ENCODE measurements at regions not wholly inside any gene's neighbourhood (a gene's known extent, or its start where the extent isn't known, plus 50 kb on each side); places are given as distances from the start of the nearest gene placed in this dataset.

GRCh38 chr4:31126881-31127398 is 406.8 kb downstream of the PCDH7 start:
- peaks cover 0 to 4% (median 0%) of the 10 kb centered on the region in 4 experiments; a peak in 2 of 7 replicates for H3K4me1 ChIP-seq (replicated peaks in 1 of 4; ENCODE audit: control insufficient read depth in 3 of 4, insufficient read depth in 4 of 4, low read length in 3 of 4)
- no peak overlapping the region for H3K9ac ChIP-seq (replicated peaks in 1 of 4; ENCODE audit: extremely low read depth in 1 of 4, low read depth in 3 of 4, low read length in 3 of 4)
- CTCF ChIA-PET (ENCODE audit: partially characterized antibody), result no interaction called here
- H3K23me2 ChIP-seq (ENCODE audit: low read depth, low read length), result no peaks in the 10 kb centered on the region
- no peak overlapping the region for H3K14ac ChIP-seq (ENCODE audit: insufficient read length)
- no peak overlapping the region for H3K4me2 ChIP-seq (ENCODE audit: insufficient read depth in 1 of 2, low read depth in 2 of 2, low read length in 2 of 2)
- no peak overlapping the region for H3K18ac ChIP-seq (ENCODE audit: extremely low read depth, low read length)
- no peak overlapping the region for H4K91ac ChIP-seq (replicated peaks; ENCODE audit: insufficient read length, low read length)
- POLR2A ChIA-PET (ENCODE audit: partially characterized antibody), result no interaction called here
- no peaks in the 10 kb centered on the region for H3K79me1 ChIP-seq (ENCODE audit: low read depth, low read length)
- no peak overlapping the region for H2BK5ac ChIP-seq (ENCODE audit: low read depth, low read length)
- TF ChIP-seq ZNF274 (IDR thresholded peaks at IDR 0.05; ENCODE audit: borderline replicate concordance, extremely low read depth, low read length), result no peak
- TF ChIP-seq EP300 (IDR thresholded peaks at IDR 0.05; ENCODE audit: borderline replicate concordance in 1 of 2, low read depth in 2 of 2, low read length in 2 of 2), result no peak
- TF ChIP-seq CEBPB (IDR thresholded peaks at IDR 0.05; ENCODE audit: low read depth, low read length), result no peak
- no peak for TF ChIP-seq POU5F1 (IDR thresholded peaks at IDR 0.05; ENCODE audit: low read depth, low read length)
- no peak for TF ChIP-seq CBX5 (IDR thresholded peaks at IDR 0.05; ENCODE audit: low read depth, low read length)
- TF ChIP-seq ATF2 (IDR thresholded peaks at IDR 0.05; ENCODE audit: low read length), result no peak
- TF ChIP-seq RNF2 (IDR thresholded peaks at IDR 0.05; ENCODE audit: borderline replicate concordance, low read depth, low read length, missing control alignments, poor library complexity, severe bottlenecking), result no peak
- no peak for TF ChIP-seq MAX (IDR thresholded peaks at IDR 0.05)
- TF ChIP-seq RXRA (IDR thresholded peaks at IDR 0.05; ENCODE audit: insufficient read depth, low read depth, low read length), result no peak
- no peak for TF ChIP-seq JUN (IDR thresholded peaks at IDR 0.05; ENCODE audit: low read depth, low read length)
- no peak for TF ChIP-seq ATF3 (IDR thresholded peaks at IDR 0.05; ENCODE audit: insufficient read depth, low read depth, low read length)
- no peak overlapping the region for H3K27ac ChIP-seq (ENCODE audit: low read depth, low read length)
- H3K79me2 ChIP-seq (ENCODE audit: control insufficient read depth in 1 of 2, insufficient read depth in 2 of 2, low read length in 2 of 2), result no peaks in the 10 kb centered on the region
- H2AK5ac ChIP-seq (ENCODE audit: low read depth, low read length), result no peak overlapping the region
- no peaks in the 10 kb centered on the region for H3K9me3 ChIP-seq (ENCODE audit: insufficient read depth in 2 of 2, low read depth in 1 of 2, low read length in 1 of 2)
- H3K23ac ChIP-seq (ENCODE audit: insufficient read length), result no peak overlapping the region
- H4K20me1 ChIP-seq (replicated peaks in 1 of 2; ENCODE audit: control insufficient read depth in 1 of 2, insufficient read depth in 2 of 2, low read length in 2 of 2), result no peaks in the 10 kb centered on the region
- no peak overlapping the region for H3K56ac ChIP-seq (replicated peaks; ENCODE audit: insufficient read length, low read depth, low read length)
- FAIRE-seq (no peak), DNase-seq (ENCODE audit: low read depth in 1 of 2, low spot score in 2 of 2) (no peak)
- no peak overlapping the region for H2BK20ac ChIP-seq (ENCODE audit: low read length)
- no peak overlapping the region for H4K5ac ChIP-seq (ENCODE audit: insufficient read length, low read depth, low read length)
- no peak overlapping the region for H2BK12ac ChIP-seq (ENCODE audit: low read depth, low read length)
- no peak overlapping the region for H3K4me3 ChIP-seq (ENCODE audit: extremely low read depth in 1 of 4, insufficient read depth in 2 of 4, low read depth in 3 of 4, low read length in 4 of 4)
- H2BK120ac ChIP-seq (replicated peaks; ENCODE audit: low read depth, low read length), result no peak overlapping the region
- H3K27me3 ChIP-seq (replicated peaks in 1 of 4; ENCODE audit: control insufficient read depth in 3 of 4, extremely low read depth in 1 of 4, insufficient read depth in 3 of 4, low read length in 3 of 4), result no peaks in the 10 kb centered on the region
- no peaks in the 10 kb centered on the region for H3K36me3 ChIP-seq (ENCODE audit: control insufficient read depth in 2 of 4, insufficient read depth in 4 of 4, low read length in 3 of 4)
- no peak overlapping the region for H3K4ac ChIP-seq (replicated peaks; ENCODE audit: insufficient read length, low read depth, low read length)
- H4K8ac ChIP-seq (ENCODE audit: extremely low read depth, insufficient read depth, low read length), result no peak overlapping the region
- 91% methylated on average over 5 of the region's 5 CpGs; no CpG with 5 or more reads in 1 of the 2 experiments for WGBS, 2 experiments (ENCODE audit: extremely low coverage in 1 of 2, insufficient coverage in 1 of 2, insufficient read length in 1 of 2, insufficient replicate concordance in 2 of 2, low coverage in 1 of 2, low lambda C conversion rate in 2 of 2, missing lambda C conversion rate in 1 of 2)
- no peak overlapping the region for H2AFZ ChIP-seq (ENCODE audit: low read length)
- no peak overlapping the region for H2BK15ac ChIP-seq (ENCODE audit: low read length)
